ENCODE measurements at regions not wholly inside any gene's neighbourhood (a gene's known extent, or its start where the extent isn't known, plus 50 kb on each side); places are given as distances from the start of the nearest gene placed in this dataset.

- Histone ChIP-seq H3K36me3 (ENCODE audit: control insufficient read depth in 2 of 2, insufficient read depth in 2 of 2, low read length in 1 of 2) (no peaks in the 10 kb centered on the region), H3K27ac (ENCODE audit: low read depth in 1 of 2, low read length in 1 of 2) (no peak overlapping the region), H3K27me3 (ENCODE audit: control insufficient read depth in 2 of 2, insufficient read depth in 1 of 2, low read length in 1 of 2) (no peaks in the 10 kb centered on the region), H3K4me1 (ENCODE audit: control insufficient read depth in 2 of 2, insufficient read depth in 2 of 2, low read length in 2 of 2) (no peaks in the 10 kb centered on the region), H3K9me3 (ENCODE audit: control insufficient read depth in 2 of 2, insufficient read depth in 1 of 2, low read length in 1 of 2) (no peaks in the 10 kb centered on the region), H3K4me3 (ENCODE audit: low read length in 2 of 2) (no peak overlapping the region)
- DNase-seq (ENCODE audit: low read depth in 6 of 9, low spot score in 9 of 9), result no peak
- WGBS, result 82% methylated on average over 1 of the region's 1 CpG
Observed at GRCh38 chr9:18331808-18332209, 142.1 kb upstream of the ADAMTSL1 start.

GRCh38 chr9:18333157-18333556 is 140.8 kb upstream of the ADAMTSL1 start:
- Histone ChIP-seq H3K36me3 (ENCODE audit: control insufficient read depth in 2 of 2, insufficient read depth in 2 of 2, low read length in 1 of 2) (no peaks in the 10 kb centered on the region), H3K4me3 (ENCODE audit: low read length in 2 of 2) (no peak overlapping the region), H3K4me1 (ENCODE audit: control insufficient read depth in 2 of 2, insufficient read depth in 2 of 2, low read length in 2 of 2) (no peaks in the 10 kb centered on the region), H3K9me3 (ENCODE audit: control insufficient read depth in 2 of 2, insufficient read depth in 1 of 2, low read length in 1 of 2) (no peaks in the 10 kb centered on the region), H3K27ac (ENCODE audit: low read depth in 1 of 2, low read length in 1 of 2) (no peak overlapping the region), H3K27me3 (ENCODE audit: control insufficient read depth in 2 of 2, insufficient read depth in 1 of 2, low read length in 1 of 2) (no peaks in the 10 kb centered on the region)
- 90% methylated on average over 2 of the region's 2 CpGs for WGBS
- no peak for DNase-seq (ENCODE audit: low read depth in 6 of 9, low spot score in 9 of 9)

GRCh38 chr9:18335825-18336224 is 138.1 kb upstream of the ADAMTSL1 start:
- Histone ChIP-seq H3K27ac (ENCODE audit: low read depth in 1 of 2, low read length in 1 of 2) (no peak overlapping the region), H3K4me3 (ENCODE audit: low read length in 2 of 2) (no peak overlapping the region), H3K36me3 (ENCODE audit: control insufficient read depth in 2 of 2, insufficient read depth in 2 of 2, low read length in 1 of 2) (no peaks in the 10 kb centered on the region), H3K27me3 (ENCODE audit: control insufficient read depth in 2 of 2, insufficient read depth in 1 of 2, low read length in 1 of 2) (no peaks in the 10 kb centered on the region), H3K9me3 (ENCODE audit: control insufficient read depth in 2 of 2, insufficient read depth in 1 of 2, low read length in 1 of 2) (no peaks in the 10 kb centered on the region), H3K4me1 (ENCODE audit: control insufficient read depth in 2 of 2, insufficient read depth in 2 of 2, low read length in 2 of 2) (no peaks in the 10 kb centered on the region)
- 95% methylated on average over 1 of the region's 1 CpG for WGBS
- DNase-seq (ENCODE audit: low read depth in 6 of 9, low spot score in 9 of 9), result no peak

- no peaks in the 10 kb centered on the region for H3K27me3 ChIP-seq (ENCODE audit: control insufficient read depth in 2 of 2, insufficient read depth in 1 of 2, low read length in 1 of 2)
- H3K27ac ChIP-seq (ENCODE audit: low read depth in 1 of 2, low read length in 1 of 2), result no peak overlapping the region
- H3K9me3 ChIP-seq (ENCODE audit: control insufficient read depth in 2 of 2, insufficient read depth in 1 of 2, low read length in 1 of 2), result no peaks in the 10 kb centered on the region
- 96% methylated on average over 4 of the region's 4 CpGs for WGBS
- H3K4me1 ChIP-seq (ENCODE audit: control insufficient read depth in 2 of 2, insufficient read depth in 2 of 2, low read length in 2 of 2), result no peaks in the 10 kb centered on the region
- no peak for DNase-seq (ENCODE audit: low read depth in 6 of 9, low spot score in 9 of 9)
- H3K4me3 ChIP-seq (ENCODE audit: low read length in 2 of 2), result no peak overlapping the region
- no peaks in the 10 kb centered on the region for H3K36me3 ChIP-seq (ENCODE audit: control insufficient read depth in 2 of 2, insufficient read depth in 2 of 2, low read length in 1 of 2)
Observed at GRCh38 chr9:18338042-18338441, 135.9 kb upstream of the ADAMTSL1 start.

GRCh38 chr9:18343784-18344183 is 130.2 kb upstream of the ADAMTSL1 start:
- Histone ChIP-seq H3K27me3 (ENCODE audit: control insufficient read depth in 2 of 2, insufficient read depth in 1 of 2, low read length in 1 of 2) (no peaks in the 10 kb centered on the region), H3K27ac (ENCODE audit: low read depth in 1 of 2, low read length in 1 of 2) (no peak overlapping the region), H3K9me3 (ENCODE audit: control insufficient read depth in 2 of 2, insufficient read depth in 1 of 2, low read length in 1 of 2) (no peaks in the 10 kb centered on the region), H3K4me3 (ENCODE audit: low read length in 2 of 2) (no peak overlapping the region), H3K4me1 (ENCODE audit: control insufficient read depth in 2 of 2, insufficient read depth in 2 of 2, low read length in 2 of 2) (no peaks in the 10 kb centered on the region), H3K36me3 (ENCODE audit: control insufficient read depth in 2 of 2, insufficient read depth in 2 of 2, low read length in 1 of 2) (no peaks in the 10 kb centered on the region)
- 97% methylated on average over 2 of the region's 2 CpGs for WGBS
- no peak for DNase-seq (ENCODE audit: low read depth in 6 of 9, low spot score in 9 of 9)

GRCh38 chr9:18346745-18347144 is 127.2 kb upstream of the ADAMTSL1 start:
- 85% methylated on average over 3 of the region's 3 CpGs for WGBS
- Histone ChIP-seq H3K27me3 (ENCODE audit: control insufficient read depth in 2 of 2, insufficient read depth in 1 of 2, low read length in 1 of 2) (no peaks in the 10 kb centered on the region), H3K9me3 (ENCODE audit: control insufficient read depth in 2 of 2, insufficient read depth in 1 of 2, low read length in 1 of 2) (no peaks in the 10 kb centered on the region), H3K27ac (ENCODE audit: low read depth in 1 of 2, low read length in 1 of 2) (no peak overlapping the region), H3K36me3 (ENCODE audit: control insufficient read depth in 2 of 2, insufficient read depth in 2 of 2, low read length in 1 of 2) (no peaks in the 10 kb centered on the region), H3K4me1 (ENCODE audit: control insufficient read depth in 2 of 2, insufficient read depth in 2 of 2, low read length in 2 of 2) (no peaks in the 10 kb centered on the region), H3K4me3 (ENCODE audit: low read length in 2 of 2) (no peak overlapping the region)
- DNase-seq (ENCODE audit: low read depth in 6 of 9, low spot score in 9 of 9), result no peak

- Histone ChIP-seq H3K27me3 (ENCODE audit: control insufficient read depth in 2 of 2, insufficient read depth in 1 of 2, low read length in 1 of 2) (no peaks in the 10 kb centered on the region), H3K4me1 (ENCODE audit: control insufficient read depth in 2 of 2, insufficient read depth in 2 of 2, low read length in 2 of 2) (no peaks in the 10 kb centered on the region), H3K9me3 (ENCODE audit: control insufficient read depth in 2 of 2, insufficient read depth in 1 of 2, low read length in 1 of 2) (no peaks in the 10 kb centered on the region), H3K4me3 (ENCODE audit: low read length in 2 of 2) (no peak overlapping the region), H3K27ac (ENCODE audit: low read depth in 1 of 2, low read length in 1 of 2) (no peak overlapping the region), H3K36me3 (ENCODE audit: control insufficient read depth in 2 of 2, insufficient read depth in 2 of 2, low read length in 1 of 2) (no peaks in the 10 kb centered on the region)
- DNase-seq (ENCODE audit: low read depth in 6 of 9, low spot score in 9 of 9), result no peak
- 97% methylated on average over 2 of the region's 2 CpGs for WGBS
Observed at GRCh38 chr9:18347386-18348082, 126.4 kb upstream of the ADAMTSL1 start.

- no peak overlapping the region for H3K4me3 ChIP-seq (ENCODE audit: low read length in 2 of 2)
- no peaks in the 10 kb centered on the region for H3K36me3 ChIP-seq (ENCODE audit: control insufficient read depth in 2 of 2, insufficient read depth in 2 of 2, low read length in 1 of 2)
- H3K4me1 ChIP-seq (ENCODE audit: control insufficient read depth in 2 of 2, insufficient read depth in 2 of 2, low read length in 2 of 2), result no peaks in the 10 kb centered on the region
- no peak overlapping the region for H3K27ac ChIP-seq (ENCODE audit: low read depth in 1 of 2, low read length in 1 of 2)
- no peaks in the 10 kb centered on the region for H3K9me3 ChIP-seq (ENCODE audit: control insufficient read depth in 2 of 2, insufficient read depth in 1 of 2, low read length in 1 of 2)
- no peaks in the 10 kb centered on the region for H3K27me3 ChIP-seq (ENCODE audit: control insufficient read depth in 2 of 2, insufficient read depth in 1 of 2, low read length in 1 of 2)
- no peak for DNase-seq (ENCODE audit: low read depth in 6 of 9, low spot score in 9 of 9)
- WGBS, result 94% methylated on average over 2 of the region's 2 CpGs
Observed at GRCh38 chr9:18348083-18348475, 125.9 kb upstream of the ADAMTSL1 start.

- no peak for DNase-seq (ENCODE audit: low read depth in 6 of 9, low spot score in 9 of 9)
- Histone ChIP-seq H3K4me1 (ENCODE audit: control insufficient read depth in 2 of 2, insufficient read depth in 2 of 2, low read length in 2 of 2) (no peaks in the 10 kb centered on the region), H3K4me3 (ENCODE audit: low read length in 2 of 2) (no peak overlapping the region), H3K36me3 (ENCODE audit: control insufficient read depth in 2 of 2, insufficient read depth in 2 of 2, low read length in 1 of 2) (no peaks in the 10 kb centered on the region), H3K27ac (ENCODE audit: low read depth in 1 of 2, low read length in 1 of 2) (no peak overlapping the region), H3K9me3 (ENCODE audit: control insufficient read depth in 2 of 2, insufficient read depth in 1 of 2, low read length in 1 of 2) (no peaks in the 10 kb centered on the region), H3K27me3 (ENCODE audit: control insufficient read depth in 2 of 2, insufficient read depth in 1 of 2, low read length in 1 of 2) (no peaks in the 10 kb centered on the region)
- 75% methylated on average over 3 of the region's 3 CpGs for WGBS
Observed at GRCh38 chr9:18349530-18349929, 124.4 kb upstream of the ADAMTSL1 start.
